ENCODE measurements at regions not wholly inside any gene's neighbourhood (a gene's known extent, or its start where the extent isn't known, plus 50 kb on each side); places are given as distances from the start of the nearest gene placed in this dataset.

GRCh38 chr2:65979446-65979845 lies 455.5 kb upstream of the MEIS1 start:
- TF ChIP-seq ZNF596 (tag by site-specific recombination; IDR thresholded peaks at IDR 0.05) (no peak), ZBTB11 (tag by site-specific recombination; conservative IDR thresholded peaks at IDR 0.05; ENCODE audit: low read depth) (no peak), ZNF398 (tag by site-specific recombination; IDR thresholded peaks at IDR 0.05) (no peak), ZBTB20 (tag by site-specific recombination; IDR thresholded peaks at IDR 0.05) (no peak), ZNF2 (tag by site-specific recombination; IDR thresholded peaks at IDR 0.05) (no peak), ZNF324 (tag by site-specific recombination; IDR thresholded peaks at IDR 0.05) (no peak), ZNF521 (tag by site-specific recombination; IDR thresholded peaks at IDR 0.05) (no peak), GLI4 (tag by site-specific recombination; IDR thresholded peaks at IDR 0.05) (no peak), ZNF558 (tag by site-specific recombination; IDR thresholded peaks at IDR 0.05) (no peak), ZNF561 (tag by site-specific recombination; IDR thresholded peaks at IDR 0.05; ENCODE audit: borderline replicate concordance) (no peak), ZNF623 (tag by site-specific recombination; IDR thresholded peaks at IDR 0.05) (no peak), ZNF433 (tag by site-specific recombination; IDR thresholded peaks at IDR 0.05; ENCODE audit: low read depth) (no peak), ZNF132 (tag by site-specific recombination; IDR thresholded peaks at IDR 0.05; ENCODE audit: borderline replicate concordance) (no peak), ZNF660 (tag by site-specific recombination; IDR thresholded peaks at IDR 0.05) (no peak), ZNF654 (tag by site-specific recombination; IDR thresholded peaks at IDR 0.05; ENCODE audit: low read depth) (no peak)
- ChIA-PET POLR2A (no interaction called here), CTCF (interaction anchor here (0.6 kb wide), 1 partner anchor 274 kb away, joined by 3 read pairs; no protein-coding TSS in a partner anchor)
- Histone ChIP-seq H3K9me3 (ENCODE audit: control insufficient read depth, insufficient read depth, low read depth, low read length) (no peaks in the 10 kb centered on the region; the same call in 1 of the 2 replicates), H3K4me1 (ENCODE audit: control insufficient read depth, insufficient read depth, low read length) (no peaks in the 10 kb centered on the region), H3K27ac (ENCODE audit: extremely low read depth, low read depth, low read length) (no peak overlapping the region), H3K36me3 (ENCODE audit: control insufficient read depth in 2 of 2, insufficient read depth in 1 of 2, low read length in 2 of 2) (no peaks in the 10 kb centered on the region), H3K4me3 (ENCODE audit: low read depth, low read length) (no peak overlapping the region)

- no peaks in the 10 kb centered on the region for H3K36me3 ChIP-seq (ENCODE audit: control insufficient read depth in 2 of 2, insufficient read depth in 1 of 2, low read length in 2 of 2)
- ChIA-PET POLR2A (no interaction called here), CTCF (interaction anchor here (0.6 to 1.0 kb wide), 2 partner anchors 35 to 61 kb away, joined by 3 read pairs; no protein-coding TSS in a partner anchor)
- TF ChIP-seq ZBTB8A (tag by site-specific recombination; IDR thresholded peaks at IDR 0.05) (no peak), SCRT1 (tag by site-specific recombination; IDR thresholded peaks at IDR 0.05; ENCODE audit: borderline replicate concordance) (no peak), ZNF624 (tag by site-specific recombination; IDR thresholded peaks at IDR 0.05) (no peak), ZNF354C (tag by site-specific recombination; IDR thresholded peaks at IDR 0.05; ENCODE audit: borderline replicate concordance, low read depth) (no peak), ZXDB (tag by site-specific recombination; IDR thresholded peaks at IDR 0.05) (no peak), ZNF529 (tag by site-specific recombination; IDR thresholded peaks at IDR 0.05; ENCODE audit: insufficient replicate concordance) (no peak), ZBTB17 (tag by site-specific recombination; IDR thresholded peaks at IDR 0.05) (no peak), ZNF214 (tag by site-specific recombination; IDR thresholded peaks at IDR 0.05; ENCODE audit: borderline replicate concordance) (no peak), ZNF48 (tag by site-specific recombination; IDR thresholded peaks at IDR 0.05) (no peak), ZFP41 (tag by site-specific recombination; IDR thresholded peaks at IDR 0.05; ENCODE audit: borderline replicate concordance) (no peak), ZNF114 (tag by site-specific recombination; IDR thresholded peaks at IDR 0.05) (no peak), EGR2 (tag by site-specific recombination; IDR thresholded peaks at IDR 0.05; ENCODE audit: low read depth) (no peak), ZNF514 (tag by site-specific recombination; IDR thresholded peaks at IDR 0.05) (no peak), SALL2 (tag by site-specific recombination; IDR thresholded peaks at IDR 0.05; ENCODE audit: borderline replicate concordance) (no peak), ZNF776 (tag by site-specific recombination; IDR thresholded peaks at IDR 0.05; ENCODE audit: borderline replicate concordance) (no peak), ZNF121 (tag by site-specific recombination; IDR thresholded peaks at IDR 0.05) (no peak)
Observed at GRCh38 chr2:65974067-65974723, 460.7 kb upstream of the MEIS1 start.

More at GRCh38 chr2:65974067-65974723, 460.7 kb upstream of the MEIS1 start:
- no peak overlapping the region for H3K4me3 ChIP-seq (ENCODE audit: low read depth, low read length)
- no peaks in the 10 kb centered on the region for H3K4me1 ChIP-seq (ENCODE audit: control insufficient read depth, insufficient read depth, low read length)
- H3K27ac ChIP-seq (ENCODE audit: extremely low read depth, low read depth, low read length) = no peak overlapping the region
- no peaks in the 10 kb centered on the region; the same call in 1 of the 2 replicates for H3K9me3 ChIP-seq (ENCODE audit: control insufficient read depth, insufficient read depth, low read depth, low read length)
